Stimulated activated CD8-positive, alpha-beta memory T cell treated with anti-CD3 and anti-CD28 coated beads, Interleukin-4, amount 100 ng/mL, for 48 hours (primary cell): ENCODE measurements at regions not wholly inside any gene's neighbourhood (a gene's known extent, or its start where the extent isn't known, plus 50 kb on each side); places are given as distances from the start of the nearest gene placed in this dataset.
"Not testable (repeated sequence)": the region's sequence is repeated elsewhere in the genome, so short reads cannot be mapped to it uniquely, and the experiment has no call there.

Experiments used
- DNase-seq: peaks from one replicate; pipeline ENCODE4 v3.0.0-alpha.2; 2020

DNA sequence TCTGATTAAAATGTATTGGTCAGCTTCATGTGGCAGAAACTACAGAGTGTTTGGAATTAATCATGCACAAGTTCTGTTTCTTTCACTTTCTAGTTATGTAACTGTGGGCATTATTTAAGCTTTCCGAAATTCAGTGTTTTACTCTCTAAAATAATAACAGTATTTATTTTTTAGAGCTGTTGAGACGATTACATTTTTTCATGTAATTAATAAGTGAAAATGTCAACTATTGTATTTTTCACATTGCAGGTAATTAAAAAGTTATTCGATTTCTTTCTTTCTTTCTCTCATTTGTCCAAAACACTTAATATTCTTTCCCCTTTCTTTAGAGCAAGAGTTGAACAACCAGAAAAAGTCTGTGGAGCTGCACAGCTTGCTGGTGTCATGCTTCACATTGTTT is 559.4 kb upstream of the PCDH20 start:
- DNase-seq, result no peak

DNA sequence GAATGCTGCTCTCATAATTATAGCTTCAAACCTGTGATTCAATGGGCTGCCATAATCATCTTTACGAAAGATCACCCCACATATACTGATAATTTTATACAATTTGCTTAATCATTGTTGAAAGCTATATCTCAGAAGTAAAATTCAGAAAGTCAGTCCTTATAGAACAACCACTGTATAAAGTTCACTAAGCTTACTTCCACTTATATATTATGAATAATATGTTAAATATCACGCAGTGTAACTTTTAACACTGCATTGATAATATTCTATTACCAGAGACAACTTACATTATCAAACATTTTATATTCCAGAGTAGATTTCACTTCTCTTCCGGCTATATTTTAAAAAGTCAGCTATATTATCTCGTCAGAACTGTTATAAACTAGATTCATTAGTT is 550.1 kb upstream of the PCDH20 start:
- DNase-seq, result no peak

DNA sequence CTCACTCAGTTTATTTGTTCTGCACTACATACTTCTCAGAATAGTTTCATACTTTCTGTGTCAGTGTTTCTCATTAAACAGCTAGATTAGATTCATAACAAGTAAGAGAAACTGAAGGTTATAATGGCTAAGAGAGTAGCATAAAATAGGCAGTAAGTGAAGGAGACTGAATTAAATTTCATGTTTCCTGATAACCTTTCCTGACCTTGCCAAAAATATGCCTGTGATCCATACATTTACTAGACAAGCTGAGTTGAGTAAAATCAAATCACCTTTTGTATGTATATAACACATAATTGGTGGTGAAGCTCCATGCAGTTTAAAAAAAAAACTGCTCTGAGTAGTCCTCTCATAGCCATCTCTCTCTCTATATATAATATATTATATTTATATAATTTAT is 545.3 kb upstream of the PCDH20 start:
- DNase-seq, result no peak

DNA sequence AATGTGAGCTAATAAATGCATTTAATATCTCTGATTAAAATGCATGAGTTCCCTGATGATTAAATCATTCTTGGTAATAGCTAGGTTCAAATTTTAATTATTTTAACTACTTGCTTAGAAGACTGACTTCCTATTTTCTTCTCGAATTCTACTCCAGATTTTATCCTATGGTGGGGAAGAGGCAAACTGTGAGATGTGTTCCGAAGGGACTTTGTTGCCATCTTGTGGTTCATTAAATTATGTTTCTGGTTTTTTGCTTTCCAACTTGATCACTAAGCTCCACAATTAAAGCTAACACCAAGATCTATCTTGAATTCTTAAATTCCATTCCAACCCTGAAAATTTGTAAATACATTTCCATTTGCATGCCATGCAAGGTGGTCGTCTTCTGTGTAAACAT is 538.4 kb upstream of the PCDH20 start:
- no peak for DNase-seq

DNA sequence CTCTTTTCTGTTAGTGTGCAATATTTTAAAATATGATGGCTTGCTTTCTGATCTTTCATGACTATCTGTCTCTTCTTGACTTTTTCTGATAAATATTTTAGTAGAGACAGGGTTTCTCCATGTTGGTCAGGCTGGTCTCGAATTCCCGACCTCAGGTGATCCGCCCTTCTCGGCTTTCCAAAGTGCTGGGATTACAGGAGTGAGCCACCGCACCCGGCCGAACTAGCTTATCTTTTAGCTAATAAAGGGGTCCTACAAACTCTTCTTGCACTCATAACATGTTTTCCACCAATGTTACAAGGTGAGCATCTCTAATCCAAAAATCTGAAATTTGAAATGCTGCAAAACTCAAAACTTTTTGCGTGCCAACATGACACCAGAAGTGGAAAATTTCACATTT is 535.2 kb upstream of the PCDH20 start:
- DNase-seq, result no peak

DNA sequence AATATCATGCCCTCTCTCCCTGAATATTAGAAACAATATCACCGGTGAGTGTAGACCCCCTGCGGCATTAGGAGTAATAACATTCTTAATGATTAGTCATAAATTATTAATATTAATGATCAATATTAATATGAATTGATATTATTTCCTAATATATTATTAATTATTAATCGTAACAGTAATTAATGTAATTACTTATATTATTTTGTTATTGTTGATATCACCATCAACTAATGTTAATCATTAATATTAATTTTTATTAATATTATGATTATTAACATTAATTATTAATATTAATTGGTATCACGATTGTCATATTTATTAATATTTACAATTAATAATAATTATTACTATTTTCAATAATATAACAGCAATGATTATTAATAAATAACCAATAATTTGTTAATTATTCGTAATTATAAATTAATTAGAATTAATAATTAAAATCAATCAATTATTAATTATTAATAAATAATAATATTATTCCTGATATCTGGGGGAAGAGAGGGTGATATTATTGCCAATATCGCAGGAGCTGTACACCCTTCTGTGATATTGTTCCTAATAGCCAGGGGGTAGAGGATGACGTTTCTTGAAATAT is 528.8 kb upstream of the PCDH20 start:
- DNase-seq, result no peak

DNA sequence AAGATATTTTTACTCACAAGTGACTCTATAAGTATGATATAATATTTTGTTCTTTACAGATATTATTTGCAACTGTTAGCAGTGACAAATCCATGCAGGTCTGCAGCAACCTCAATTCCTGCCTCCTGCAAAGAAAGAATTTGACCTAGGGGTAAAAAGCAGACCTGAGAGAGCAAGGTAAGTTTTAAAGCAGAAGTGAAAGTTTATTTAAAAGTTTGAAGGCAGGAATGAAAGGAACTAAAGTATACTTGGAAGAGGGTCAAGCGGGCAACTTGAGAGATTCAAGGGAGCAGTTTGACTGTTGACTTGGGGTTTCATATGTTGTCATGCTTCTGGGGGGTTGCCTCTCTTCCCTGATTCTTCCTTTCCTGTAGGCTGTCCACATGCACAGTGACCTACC is 520.1 kb upstream of the PCDH20 start:
- DNase-seq, result no peak

DNA sequence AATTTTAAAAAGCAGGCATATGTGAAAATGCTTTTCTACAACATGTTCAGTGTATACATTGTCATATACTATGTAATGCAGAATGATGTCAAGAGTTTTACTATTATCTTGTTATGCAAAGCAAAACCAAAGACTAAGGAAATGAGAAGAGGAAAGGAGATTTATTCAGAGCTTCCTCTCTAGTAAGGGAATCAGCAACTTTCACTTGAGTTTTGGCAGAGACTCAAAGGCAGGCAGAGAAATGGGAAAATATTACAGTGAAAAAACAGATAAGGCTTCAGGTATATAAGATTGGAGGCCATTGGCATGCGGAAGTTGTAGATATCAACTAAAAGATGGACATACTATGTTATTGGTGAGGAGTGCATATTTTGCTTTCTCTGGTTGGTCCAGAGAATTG is 512.0 kb upstream of the PCDH20 start:
- no peak for DNase-seq

DNA sequence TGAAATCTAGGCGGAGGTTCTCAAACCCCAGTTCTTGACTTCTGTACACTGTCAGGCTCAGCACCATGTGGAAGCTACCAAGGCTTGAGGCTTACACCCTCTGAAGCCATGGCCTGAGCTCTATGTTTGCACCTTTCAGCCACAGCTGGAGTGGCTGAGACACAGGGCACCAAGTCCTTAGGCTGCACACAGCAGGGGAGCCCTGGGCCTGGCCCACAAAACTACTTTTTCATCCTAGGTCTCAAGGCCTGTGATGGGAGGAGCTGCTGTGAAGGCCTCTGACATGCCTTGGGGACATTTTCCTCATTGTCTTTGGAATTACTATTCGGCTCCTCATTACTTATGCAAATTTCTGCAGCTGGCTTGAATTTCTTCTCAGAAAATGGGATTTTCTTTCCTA is 503.2 kb upstream of the PCDH20 start:
- no peak for DNase-seq

DNA sequence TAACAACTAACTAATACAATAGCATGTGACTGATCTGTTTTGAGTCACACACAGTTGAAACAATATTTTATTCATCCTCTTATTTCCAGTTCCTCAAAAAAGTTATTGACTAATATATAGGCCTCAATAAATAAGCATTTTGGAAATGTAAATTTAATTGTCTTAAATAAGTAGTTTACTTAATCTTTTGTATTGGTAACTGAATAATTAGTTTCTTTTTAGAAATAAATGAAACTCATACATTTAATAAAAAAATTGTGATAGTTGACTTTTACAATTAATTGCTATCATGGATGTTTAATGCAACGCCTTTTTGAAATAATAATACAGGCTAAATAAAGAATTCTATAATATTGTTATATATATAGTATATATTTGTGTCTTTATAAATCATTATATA is 500.8 kb upstream of the PCDH20 start:
- no peak for DNase-seq

DNA sequence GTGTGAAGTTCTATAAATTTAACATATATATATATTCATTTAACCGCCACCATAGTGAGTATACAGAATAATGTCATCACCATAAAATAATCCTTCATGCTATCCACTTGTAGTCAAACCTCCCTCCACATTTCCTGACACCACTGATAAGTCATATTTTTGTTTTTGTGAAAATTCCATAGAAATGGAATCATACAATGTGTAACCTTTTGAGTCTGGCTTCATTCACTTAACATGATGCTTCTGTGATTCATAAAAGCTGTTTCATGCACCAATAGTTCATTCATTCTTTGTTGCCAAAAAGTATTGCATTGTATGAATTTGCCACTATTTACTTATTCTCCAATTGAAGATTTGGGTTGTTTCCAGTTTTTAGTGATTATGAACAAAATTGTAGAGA is 497.5 kb upstream of the PCDH20 start:
- DNase-seq, result no peak

DNA sequence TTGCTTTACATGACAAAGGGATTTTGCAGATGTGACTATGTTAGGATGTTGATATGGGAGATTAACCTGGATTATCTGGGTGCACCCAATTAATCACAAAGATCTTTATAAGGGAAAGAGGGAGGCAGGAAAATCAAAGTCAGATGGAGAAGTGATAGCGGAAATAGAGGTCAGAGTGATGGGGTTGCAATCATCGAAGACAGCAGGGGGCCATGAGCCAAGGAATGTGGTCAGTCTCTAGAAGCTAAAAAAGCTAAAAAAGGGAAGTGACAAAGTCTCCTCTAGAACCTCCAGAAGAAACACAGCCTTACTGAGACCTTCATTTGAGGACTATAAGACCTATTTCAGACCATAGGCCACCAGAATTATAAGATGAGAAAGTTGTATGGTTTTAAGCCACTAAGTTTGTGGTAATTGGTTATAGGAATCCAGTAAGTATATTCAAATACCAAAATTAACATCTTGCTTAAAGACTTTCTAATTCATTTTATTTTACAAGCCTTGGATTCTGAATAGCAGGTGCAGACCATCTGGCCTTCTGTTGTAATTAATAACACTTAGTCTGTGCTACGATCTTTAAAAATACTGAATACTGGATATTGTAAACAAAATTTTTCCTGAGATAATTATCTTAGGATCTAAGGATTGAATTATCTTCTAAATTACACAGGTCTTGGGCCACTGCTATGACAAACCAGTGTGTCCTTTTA is 493.4 kb upstream of the PCDH20 start:
- no peak for DNase-seq

DNA sequence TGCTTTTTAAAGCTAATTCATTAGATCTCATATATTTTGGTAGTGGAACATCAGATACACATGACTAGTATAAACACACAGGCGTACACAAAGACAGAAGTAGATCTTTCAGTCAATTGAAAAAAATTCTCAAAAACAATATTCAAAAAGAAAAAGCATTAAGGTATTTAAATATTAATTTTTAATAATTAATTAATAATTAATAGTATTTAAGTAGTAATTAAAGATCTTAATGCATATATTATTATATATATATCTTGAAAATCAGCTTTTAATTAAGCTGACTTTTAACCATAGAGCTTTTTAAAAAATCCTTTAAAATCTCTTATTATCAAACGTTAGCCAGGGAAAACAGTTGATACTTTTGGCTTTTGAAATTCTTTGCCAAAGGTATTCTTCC is 489.4 kb upstream of the PCDH20 start:
- DNase-seq, result no peak

DNA sequence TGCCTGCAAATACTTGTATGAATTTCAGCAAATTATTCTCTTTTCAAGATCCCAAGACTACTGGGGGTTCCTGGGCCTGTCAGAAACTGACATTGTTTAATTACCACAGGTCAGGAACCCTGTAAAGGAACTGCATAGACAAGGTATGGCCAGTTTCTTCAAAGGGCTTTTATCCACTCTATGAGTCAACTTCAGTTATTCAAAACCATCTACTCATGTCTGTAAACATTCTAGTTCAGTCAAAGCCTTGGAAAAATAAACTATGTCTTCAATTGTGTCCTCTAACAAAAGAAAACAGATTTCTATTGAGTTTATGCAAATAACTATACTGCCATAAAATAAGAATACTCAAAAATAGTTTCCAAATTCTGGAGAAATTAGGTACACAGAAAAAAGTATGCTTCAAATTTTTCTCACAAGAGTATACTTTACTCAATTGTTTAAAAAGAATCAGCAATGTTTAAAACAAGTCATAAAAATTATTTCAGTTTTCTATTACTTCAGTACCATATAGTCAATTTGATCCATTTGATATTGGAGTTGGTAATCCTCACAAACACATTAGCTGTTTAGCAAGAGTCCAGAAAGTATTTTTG is 486.4 kb upstream of the PCDH20 start:
- no peak for DNase-seq

DNA sequence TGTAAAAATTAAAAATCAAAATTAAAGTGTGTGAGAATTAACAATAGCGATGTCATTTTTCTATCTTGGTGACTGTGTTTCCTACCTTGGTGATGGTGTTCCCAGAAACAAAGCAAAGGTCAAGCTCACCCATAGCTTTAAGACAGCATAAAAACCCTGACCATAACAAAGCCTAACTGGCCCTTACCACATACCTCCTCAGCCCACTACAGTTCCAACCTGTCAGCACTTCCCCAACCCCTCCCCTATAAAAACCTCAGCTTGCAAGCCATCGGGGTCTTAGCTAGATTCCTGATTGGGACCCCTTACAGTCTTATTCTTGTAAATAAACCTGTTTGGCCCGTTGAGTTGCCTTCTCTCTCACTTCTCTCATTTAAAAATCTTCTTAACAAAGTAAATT is 484.4 kb upstream of the PCDH20 start:
- DNase-seq, result no peak

DNA sequence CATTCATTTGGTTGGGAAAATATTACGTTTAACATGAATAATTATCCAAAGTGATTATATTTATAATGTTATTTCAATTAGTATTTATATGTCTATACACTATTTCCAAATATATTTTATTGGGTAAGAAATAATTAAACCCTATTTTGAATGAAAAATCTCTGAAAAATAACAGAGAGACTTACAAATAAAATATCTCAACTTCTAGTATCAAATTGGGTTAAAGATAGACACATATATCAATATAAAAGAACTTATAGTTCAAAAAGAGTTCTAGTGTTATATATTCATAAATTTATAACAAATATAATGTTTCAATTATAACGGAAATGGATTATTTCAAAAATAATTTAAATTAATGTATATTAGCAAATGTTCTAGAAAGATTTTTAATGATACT is 482.6 kb upstream of the PCDH20 start:
- no peak for DNase-seq

DNA sequence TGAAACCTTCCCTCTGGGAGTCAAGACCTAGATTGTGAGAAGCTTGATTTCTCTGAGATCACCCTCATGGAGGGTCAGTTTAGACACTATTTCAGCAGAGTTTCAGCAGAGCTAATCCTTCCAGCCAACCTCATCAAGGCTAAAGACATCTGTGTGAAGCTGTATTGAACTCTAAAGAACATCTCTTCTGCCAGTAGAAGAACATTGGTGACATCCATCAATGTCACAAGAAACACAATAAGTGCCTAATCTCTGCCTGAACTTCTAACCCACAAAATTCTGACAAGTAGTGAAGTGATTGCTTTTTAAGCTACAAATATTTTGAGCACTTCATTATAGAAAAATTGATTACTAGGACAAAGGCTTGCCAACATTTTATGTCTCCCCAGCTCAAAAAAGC is 475.8 kb upstream of the PCDH20 start:
- DNase-seq, result no peak

DNA sequence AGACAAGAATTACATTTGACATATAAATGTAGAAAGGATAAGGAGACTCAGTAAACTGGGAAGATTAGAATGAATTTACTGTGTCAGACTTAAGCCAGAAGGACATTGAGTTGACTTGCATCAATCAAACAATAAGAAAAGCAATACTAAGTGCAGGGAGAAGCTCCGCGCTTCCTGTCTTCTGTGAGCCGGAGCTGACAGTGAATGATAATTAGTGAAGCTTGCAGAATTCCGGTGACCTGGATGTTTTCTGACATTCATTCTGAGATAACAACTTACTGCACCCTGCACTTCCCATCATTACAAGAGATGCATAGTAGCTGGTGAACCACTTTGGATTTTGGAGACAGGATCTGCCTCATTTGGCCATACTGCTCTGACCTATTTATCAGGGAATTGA is 469.2 kb upstream of the PCDH20 start:
- no peak for DNase-seq

DNA sequence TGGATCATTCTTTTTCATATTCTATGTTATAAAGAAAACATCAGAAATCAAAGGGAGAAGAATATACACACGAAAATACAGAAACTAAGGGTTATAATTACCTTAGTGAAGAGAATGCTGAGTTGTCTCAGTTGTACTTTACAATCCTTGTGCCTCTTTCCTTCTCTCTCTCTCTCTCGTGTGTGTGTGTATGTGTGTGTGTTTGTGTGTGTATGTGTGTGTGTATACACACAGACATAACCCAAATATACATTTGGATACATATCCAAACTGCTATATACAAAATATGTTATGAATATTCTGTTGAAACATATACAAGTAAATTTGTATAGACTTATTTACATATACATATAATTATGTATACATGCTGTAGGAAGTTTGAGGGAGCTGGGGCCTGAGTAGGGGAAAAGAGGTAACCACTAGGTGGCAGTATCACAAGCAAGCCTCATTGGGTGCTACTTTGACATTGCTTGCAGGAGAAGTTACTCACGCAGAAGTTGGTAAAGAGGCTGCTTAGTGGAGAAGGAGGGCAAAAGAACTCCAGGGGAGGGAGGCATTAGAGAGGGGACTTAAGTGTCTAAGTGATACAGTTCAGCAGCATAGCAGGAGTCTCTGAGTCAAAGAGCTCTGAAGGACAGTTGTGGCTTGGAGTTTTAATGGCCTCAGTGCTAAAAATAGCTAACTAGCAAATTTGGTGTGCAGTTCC is 465.1 kb upstream of the PCDH20 start:
- no peak for DNase-seq

DNA sequence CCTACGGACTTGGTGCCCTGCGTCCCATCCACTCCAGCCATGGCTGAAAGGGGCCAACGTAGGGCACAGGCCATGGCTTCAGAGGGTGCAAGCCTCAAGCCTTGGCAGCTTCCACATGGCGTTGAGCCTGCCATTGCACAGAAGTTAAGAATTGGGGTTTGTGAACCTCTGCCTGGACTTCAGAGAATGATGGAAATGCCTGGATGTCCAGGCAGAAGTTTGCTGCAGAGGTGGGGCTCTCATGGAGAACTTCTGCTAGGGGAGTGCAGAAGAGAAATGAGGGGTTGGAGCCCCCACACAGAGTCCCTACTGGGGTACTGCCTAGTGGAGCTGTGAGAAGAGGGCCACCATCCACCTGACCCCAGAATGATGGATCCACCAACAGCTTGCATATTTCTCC is 462.9 kb upstream of the PCDH20 start:
- DNase-seq, result not testable (repeated sequence)

DNA sequence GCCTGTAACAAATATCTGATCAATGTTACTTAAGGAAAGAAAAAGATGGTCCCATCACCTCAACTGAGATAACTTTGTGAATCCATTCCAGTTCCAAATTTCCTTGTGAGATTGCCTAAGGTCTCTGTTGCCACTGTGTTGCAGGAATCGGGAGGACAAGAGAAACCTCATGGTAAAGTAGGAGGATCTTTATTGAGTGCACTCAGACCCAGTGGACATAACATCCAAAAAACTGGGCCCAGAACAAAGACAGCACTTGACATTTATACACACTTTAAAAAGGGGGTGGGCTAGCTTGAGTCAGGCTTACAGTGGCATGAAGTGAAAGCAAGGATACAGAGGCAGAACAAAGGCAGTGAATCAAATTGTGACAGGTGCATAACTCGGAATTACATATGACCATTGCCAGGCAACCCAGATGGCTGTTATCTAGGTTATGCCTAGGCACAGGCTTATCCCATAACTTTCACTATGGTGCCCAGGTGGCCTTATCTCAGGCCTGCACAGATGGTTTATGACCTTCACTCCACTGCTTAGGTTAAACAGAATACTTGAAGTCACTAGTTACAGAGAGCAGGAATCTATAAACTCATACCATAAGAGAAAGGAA is 459.4 kb upstream of the PCDH20 start:
- DNase-seq, result no peak

DNA sequence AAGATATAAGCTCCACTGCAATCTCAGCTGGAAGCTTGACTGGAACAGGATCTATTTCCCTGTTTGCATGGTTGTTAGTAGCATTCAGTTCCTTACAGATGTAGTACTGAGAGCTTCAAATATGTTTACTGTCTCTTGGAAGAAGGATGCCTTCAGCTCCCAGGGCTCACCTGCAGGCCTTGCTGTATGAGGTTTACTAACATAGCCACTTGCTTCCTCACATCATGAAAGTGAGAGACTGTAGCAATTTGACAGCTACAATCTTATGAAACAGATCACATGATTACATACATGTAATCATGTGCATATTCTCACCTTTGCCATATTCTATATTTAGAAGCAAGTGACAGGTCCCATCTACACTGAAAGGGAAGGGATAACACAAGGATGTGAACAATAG is 458.1 kb upstream of the PCDH20 start:
- no peak for DNase-seq

DNA sequence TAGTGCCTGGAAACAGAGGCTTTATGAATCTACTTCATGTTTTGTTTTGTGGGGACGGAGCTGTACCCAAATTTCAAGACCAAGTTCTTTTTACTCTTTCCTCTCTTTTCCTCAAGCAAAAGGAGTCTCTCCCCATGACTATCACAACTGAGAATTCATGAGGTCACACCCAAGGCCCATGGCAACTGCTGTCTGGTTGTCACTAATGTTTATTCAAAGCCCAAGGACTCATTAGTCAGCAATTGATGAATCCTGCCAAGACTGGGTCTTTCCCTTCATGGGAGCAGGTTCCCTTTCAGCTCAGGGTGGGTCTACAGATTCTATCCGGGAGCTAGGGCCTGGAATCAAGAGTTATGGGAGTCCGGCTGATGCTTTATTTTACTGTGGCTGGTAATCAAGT is 441.5 kb upstream of the PCDH20 start:
- DNase-seq, result no peak

DNA sequence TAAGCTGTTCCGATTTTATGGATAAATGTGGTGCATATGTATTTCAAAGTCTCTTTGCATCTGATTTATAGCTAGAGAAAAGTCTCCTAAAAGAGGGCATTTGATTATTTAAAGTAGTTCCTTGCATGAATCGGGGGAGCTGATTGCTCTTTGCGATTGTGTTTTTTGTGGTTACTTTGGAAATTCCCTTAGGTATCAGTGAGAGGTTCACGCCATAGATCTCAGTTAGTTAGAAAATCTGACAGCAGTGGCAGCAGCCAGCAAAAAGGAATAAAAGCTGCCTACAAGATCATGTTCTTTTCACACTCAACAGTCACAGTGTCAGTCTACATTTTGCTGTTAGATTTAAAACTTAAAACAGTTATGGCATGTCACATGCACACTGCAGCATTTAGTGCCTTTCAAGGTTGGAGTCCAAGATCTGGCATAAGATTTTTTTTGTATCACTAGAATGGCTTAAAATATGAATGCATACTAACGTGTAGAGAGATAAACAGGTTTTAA is 436.5 kb upstream of the PCDH20 start:
- no peak for DNase-seq
